ENCODE measurements at regions not wholly inside any gene's neighbourhood (a gene's known extent, or its start where the extent isn't known, plus 50 kb on each side); places are given as distances from the start of the nearest gene placed in this dataset.

DNA sequence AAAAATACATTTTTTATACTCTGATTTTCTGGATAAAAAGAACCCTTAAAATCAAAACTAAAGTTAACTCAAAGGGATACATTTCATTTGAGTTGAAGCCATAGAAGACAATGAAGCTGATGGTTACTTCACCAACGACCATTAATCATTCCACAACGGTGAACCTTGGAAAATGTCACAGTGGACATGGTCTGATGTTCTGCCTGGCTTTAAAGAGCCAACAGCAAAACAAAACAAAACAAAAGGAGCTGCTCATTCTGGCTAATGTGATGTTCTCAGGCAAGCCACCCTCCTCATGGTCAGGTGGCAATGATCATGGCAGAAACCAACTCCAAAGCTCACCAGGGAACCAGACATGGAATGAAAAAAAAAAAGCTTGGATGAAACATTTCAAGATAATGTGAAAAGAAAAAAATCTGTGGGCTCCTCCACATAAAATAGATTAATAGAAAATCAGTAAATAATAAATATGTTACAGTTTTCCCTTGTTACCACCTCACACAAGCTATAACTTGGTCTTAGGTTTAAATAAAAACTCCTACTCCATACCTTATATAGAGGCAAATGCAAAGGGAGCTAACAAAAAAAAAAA, 90.1 kb upstream of the SERTAD2 start:
- TF ChIP-seq EP300 (IDR thresholded peaks at IDR 0.05) (no peak), CTCF (IDR thresholded peaks at IDR 0.05) (no peak), POLR2A (IDR thresholded peaks at IDR 0.05) (no peak)
